ENCODE measurements at regions not wholly inside any gene's neighbourhood (a gene's known extent, or its start where the extent isn't known, plus 50 kb on each side); places are given as distances from the start of the nearest gene placed in this dataset.

DNA sequence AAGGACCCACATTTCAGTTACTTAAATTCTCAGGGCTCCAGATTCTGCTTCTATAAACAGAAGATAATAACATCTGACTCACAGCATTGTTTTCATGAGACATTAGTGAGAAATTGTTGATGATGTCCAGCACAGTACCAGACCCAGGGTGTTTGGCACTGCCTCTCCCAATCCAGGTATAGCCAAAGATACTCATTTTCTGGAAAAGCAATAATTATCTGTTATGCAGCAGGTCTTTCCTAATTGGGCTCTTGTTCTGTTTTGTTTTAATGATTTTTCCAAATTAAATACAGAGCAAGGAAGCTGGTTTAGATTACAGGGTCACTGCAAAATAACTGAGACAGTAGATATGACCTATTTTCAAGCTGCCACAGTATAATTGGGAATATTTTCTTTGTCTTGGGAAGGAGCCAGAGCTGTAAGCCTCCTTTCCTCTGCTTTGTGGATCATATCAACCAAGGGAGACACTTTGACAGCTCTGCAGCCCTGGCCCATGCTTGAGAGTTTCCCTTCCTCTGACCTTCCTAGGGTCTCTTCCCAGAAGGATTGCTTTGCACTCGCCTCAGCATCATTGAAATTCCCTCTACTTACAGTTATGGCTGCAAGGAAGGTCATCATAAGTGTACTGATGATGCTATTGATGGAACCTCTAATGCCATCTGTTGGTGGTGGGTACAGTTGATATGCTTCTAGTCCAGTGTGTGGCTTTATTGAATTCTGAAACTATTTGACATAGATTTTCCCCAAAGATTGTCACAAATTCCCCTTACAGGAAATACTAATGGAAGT lies 522.4 kb upstream of the ADAMTS9 start:
- DNase-seq (ENCODE audit: extremely low spot score, unreplicated experiment), result no peak
- Mint-ChIP-seq H3K4me1 (ENCODE audit: unreplicated experiment) (no peaks in the 10 kb centered on the region), H3K27me3 (no peaks in the 10 kb centered on the region), H3K27ac (no peak overlapping the region), H3K36me3 (no peaks in the 10 kb centered on the region), H3K9me3 (no peaks in the 10 kb centered on the region), H3K4me3 (no peak overlapping the region)
- TF ChIP-seq, protein P1, sequence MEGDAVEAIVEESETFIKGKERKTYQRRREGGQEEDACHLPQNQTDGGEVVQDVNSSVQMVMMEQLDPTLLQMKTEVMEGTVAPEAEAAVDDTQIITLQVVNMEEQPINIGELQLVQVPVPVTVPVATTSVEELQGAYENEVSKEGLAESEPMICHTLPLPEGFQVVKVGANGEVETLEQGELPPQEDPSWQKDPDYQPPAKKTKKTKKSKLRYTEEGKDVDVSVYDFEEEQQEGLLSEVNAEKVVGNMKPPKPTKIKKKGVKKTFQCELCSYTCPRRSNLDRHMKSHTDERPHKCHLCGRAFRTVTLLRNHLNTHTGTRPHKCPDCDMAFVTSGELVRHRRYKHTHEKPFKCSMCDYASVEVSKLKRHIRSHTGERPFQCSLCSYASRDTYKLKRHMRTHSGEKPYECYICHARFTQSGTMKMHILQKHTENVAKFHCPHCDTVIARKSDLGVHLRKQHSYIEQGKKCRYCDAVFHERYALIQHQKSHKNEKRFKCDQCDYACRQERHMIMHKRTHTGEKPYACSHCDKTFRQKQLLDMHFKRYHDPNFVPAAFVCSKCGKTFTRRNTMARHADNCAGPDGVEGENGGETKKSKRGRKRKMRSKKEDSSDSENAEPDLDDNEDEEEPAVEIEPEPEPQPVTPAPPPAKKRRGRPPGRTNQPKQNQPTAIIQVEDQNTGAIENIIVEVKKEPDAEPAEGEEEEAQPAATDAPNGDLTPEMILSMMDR (conservative IDR thresholded peaks at IDR 0.05), result no peak

DNA sequence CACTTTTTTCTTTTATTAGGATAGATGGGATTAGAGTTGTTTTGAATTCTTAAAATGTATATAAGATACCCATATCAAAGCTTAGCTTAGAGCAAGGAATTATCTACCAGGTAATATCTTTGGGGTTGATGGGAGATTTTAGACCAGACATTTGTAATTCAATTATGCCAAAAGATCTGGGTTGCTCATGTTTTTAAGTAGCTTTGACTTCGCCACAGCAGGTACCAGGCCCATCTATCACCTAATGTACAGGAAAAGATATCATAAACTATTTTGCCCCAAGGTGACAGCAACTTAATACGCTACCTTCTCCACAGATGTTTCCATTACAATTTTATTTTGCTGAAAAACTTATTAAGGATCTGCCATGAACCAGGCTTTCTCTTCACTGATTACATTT lies 514.6 kb upstream of the ADAMTS9 start:
- TF ChIP-seq, protein P1 (conservative IDR thresholded peaks at IDR 0.05), result no peak
- Mint-ChIP-seq H3K9me3 (no peaks in the 10 kb centered on the region), H3K4me3 (no peak overlapping the region), H3K27me3 (peaks cover 13% of the 10 kb centered on the region), H3K36me3 (no peaks in the 10 kb centered on the region), H3K27ac (no peak overlapping the region), H3K4me1 (ENCODE audit: unreplicated experiment) (peaks cover 24% of the 10 kb centered on the region)
- DNase-seq (ENCODE audit: extremely low spot score, unreplicated experiment), result no peak

DNA sequence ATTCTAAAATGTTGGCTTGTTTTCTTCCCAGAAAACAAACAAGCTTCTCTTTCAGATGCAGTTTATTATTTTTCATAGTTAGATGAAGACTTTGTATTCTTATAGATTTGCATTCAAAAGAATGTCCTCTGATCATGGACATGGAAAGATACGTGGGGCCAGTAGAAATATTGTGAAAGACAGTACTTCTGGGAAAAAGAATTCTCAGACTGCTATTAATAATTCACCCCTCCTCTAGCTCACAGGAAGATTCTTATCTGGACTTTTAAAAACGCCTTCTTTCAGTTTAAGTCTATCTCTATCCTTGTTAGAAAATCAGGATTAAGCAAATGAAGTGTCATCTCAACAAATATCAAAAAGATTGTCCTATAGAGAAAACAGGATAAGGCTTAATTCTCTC lies 514.1 kb upstream of the ADAMTS9 start:
- H3K4me1 Mint-ChIP-seq (ENCODE audit: unreplicated experiment), result peaks cover 26% of the 10 kb centered on the region
- TF ChIP-seq, protein P1 (conservative IDR thresholded peaks at IDR 0.05), result no peak

DNA sequence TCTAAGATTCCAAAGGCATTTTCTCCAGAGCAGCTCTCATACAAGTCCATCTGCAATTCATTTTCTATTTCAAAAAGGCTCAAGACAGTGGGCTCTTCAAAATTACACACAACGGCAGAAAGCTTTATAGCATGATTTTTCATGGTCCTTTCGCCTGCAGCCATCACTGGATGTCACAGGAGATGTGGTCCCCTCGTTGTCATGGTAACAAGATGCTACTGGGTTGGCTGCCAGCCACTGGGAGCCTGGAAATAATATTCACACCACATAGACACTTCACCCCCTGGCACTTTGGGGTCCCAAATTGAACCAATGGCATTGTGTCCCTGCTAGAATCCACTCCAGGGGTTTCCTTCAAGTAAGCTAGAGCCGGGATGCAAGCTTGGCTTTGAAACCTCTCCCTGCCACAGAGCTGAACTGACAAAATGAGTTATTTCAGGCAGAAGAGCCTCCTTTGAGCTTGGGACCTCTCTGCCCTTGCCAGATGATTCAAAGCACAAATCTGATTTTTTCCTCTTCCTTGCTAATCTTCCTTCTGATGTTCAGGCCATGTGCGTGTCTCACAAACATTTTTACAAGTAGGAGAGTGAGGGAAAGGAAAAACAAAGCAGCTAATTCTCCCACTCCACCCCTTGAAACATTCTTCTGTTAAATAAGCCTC lies 512.6 kb upstream of the ADAMTS9 start:
- H3K9me3 Mint-ChIP-seq, result no peaks in the 10 kb centered on the region
- peaks cover 39% of the 10 kb centered on the region for H3K4me1 Mint-ChIP-seq (ENCODE audit: unreplicated experiment)
- H3K27me3 Mint-ChIP-seq, result peaks cover 13% of the 10 kb centered on the region
- H3K36me3 Mint-ChIP-seq, result no peaks in the 10 kb centered on the region
- no peak for DNase-seq (ENCODE audit: extremely low spot score, unreplicated experiment)
- TF ChIP-seq, protein P1 (conservative IDR thresholded peaks at IDR 0.05), result no peak
- H3K27ac Mint-ChIP-seq, result no peak overlapping the region
- H3K4me3 Mint-ChIP-seq, result no peak overlapping the region

More for the DNA sequence above, 514.1 kb upstream of the ADAMTS9 start:
- H3K4me3 Mint-ChIP-seq, result no peak overlapping the region
- H3K9me3 Mint-ChIP-seq, result no peaks in the 10 kb centered on the region
- peaks cover 13% of the 10 kb centered on the region for H3K27me3 Mint-ChIP-seq
- no peak overlapping the region for H3K27ac Mint-ChIP-seq
- DNase-seq (ENCODE audit: extremely low spot score, unreplicated experiment), result no peak
- H3K36me3 Mint-ChIP-seq, result no peaks in the 10 kb centered on the region

DNA sequence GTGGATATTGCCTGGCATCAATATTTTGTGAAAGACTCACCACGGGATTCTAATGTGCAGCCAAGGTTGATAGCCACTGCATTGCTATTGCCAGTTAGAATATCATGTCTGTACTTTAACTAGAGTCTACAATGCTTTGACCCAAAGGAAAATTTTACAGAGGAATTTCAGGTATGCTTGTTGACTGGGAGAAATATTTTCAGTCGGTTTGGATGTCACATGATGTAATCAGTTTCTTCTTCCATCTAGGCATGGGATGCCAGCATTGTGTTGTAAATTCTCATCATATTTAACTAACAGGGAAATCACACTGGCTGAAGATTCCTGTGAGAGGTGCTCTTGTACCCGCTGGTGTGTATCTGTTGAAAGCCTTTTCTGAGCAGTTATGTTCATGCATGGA lies 508.9 kb upstream of the ADAMTS9 start:
- Mint-ChIP-seq H3K27ac (no peak overlapping the region), H3K9me3 (no peaks in the 10 kb centered on the region), H3K4me1 (ENCODE audit: unreplicated experiment) (peaks cover 44% of the 10 kb centered on the region), H3K36me3 (no peaks in the 10 kb centered on the region), H3K27me3 (peaks cover 29% of the 10 kb centered on the region), H3K4me3 (no peak overlapping the region)
- no peak for DNase-seq (ENCODE audit: extremely low spot score, unreplicated experiment)
- TF ChIP-seq, protein P1 (conservative IDR thresholded peaks at IDR 0.05), result no peak
